ENCODE measurements at regions not wholly inside any gene's neighbourhood (a gene's known extent, or its start where the extent isn't known, plus 50 kb on each side); places are given as distances from the start of the nearest gene placed in this dataset.

DNA sequence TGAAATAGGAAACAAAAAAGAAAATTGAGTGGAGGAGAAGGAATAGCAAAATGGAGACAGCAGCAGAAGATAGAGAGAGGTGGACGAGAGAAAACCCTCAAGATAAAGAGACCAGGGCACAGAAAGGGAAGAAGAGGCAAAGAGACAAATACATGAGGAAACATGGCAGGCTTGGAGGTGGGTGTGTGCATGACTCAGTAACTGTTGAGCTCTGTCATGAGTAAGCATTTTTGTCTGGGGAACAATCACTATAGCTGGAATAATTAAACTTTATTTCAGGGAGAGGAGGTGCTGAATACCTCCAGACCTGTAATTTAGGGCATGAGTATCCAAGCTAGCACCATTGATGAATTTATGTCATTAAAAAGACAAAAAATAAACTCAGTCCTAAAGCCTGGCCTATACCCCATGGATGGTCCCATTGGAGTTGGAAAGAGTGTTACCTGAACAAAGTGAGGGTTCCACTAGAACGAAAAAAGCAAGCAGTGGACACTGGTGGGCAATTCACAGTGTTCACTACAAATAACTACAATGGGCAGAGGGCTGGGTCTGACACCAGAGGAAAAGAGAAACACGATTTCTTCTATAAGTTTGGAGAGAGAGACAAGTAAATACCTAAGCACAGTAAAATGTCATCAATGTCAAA is 145.5 kb downstream of the ADCYAP1 start:
- Histone ChIP-seq H3K4me2 (ENCODE audit: low read length) (no peak overlapping the region), H2AFZ (ENCODE audit: low read depth, low read length) (no peak overlapping the region), H3K4me3 (ENCODE audit: low read length) (no peak overlapping the region), H3K9ac (ENCODE audit: low read length) (no peak overlapping the region), H4K20me1 (ENCODE audit: insufficient read depth, low read length) (no peaks in the 10 kb centered on the region), H3K79me2 (ENCODE audit: low read length) (no peaks in the 10 kb centered on the region), H3K27me3 (ENCODE audit: low read depth, low read length) (no peaks in the 10 kb centered on the region), H3K27ac (ENCODE audit: low read length) (no peak overlapping the region), H3K36me3 (replicated peaks; ENCODE audit: low read depth, low read length) (no peaks in the 10 kb centered on the region), H3K4me1 (ENCODE audit: low read length) (no peaks in the 10 kb centered on the region), H3K9me3 (ENCODE audit: insufficient read depth, low read length) (no peaks in the 10 kb centered on the region)
- TF ChIP-seq EZH2phosphoT487 (IDR thresholded peaks at IDR 0.05; ENCODE audit: low read depth): no peak
- TF ChIP-seq, protein P1, sequence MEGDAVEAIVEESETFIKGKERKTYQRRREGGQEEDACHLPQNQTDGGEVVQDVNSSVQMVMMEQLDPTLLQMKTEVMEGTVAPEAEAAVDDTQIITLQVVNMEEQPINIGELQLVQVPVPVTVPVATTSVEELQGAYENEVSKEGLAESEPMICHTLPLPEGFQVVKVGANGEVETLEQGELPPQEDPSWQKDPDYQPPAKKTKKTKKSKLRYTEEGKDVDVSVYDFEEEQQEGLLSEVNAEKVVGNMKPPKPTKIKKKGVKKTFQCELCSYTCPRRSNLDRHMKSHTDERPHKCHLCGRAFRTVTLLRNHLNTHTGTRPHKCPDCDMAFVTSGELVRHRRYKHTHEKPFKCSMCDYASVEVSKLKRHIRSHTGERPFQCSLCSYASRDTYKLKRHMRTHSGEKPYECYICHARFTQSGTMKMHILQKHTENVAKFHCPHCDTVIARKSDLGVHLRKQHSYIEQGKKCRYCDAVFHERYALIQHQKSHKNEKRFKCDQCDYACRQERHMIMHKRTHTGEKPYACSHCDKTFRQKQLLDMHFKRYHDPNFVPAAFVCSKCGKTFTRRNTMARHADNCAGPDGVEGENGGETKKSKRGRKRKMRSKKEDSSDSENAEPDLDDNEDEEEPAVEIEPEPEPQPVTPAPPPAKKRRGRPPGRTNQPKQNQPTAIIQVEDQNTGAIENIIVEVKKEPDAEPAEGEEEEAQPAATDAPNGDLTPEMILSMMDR (IDR thresholded peaks at IDR 0.05; ENCODE audit: low read depth, low read length): no peak

DNA sequence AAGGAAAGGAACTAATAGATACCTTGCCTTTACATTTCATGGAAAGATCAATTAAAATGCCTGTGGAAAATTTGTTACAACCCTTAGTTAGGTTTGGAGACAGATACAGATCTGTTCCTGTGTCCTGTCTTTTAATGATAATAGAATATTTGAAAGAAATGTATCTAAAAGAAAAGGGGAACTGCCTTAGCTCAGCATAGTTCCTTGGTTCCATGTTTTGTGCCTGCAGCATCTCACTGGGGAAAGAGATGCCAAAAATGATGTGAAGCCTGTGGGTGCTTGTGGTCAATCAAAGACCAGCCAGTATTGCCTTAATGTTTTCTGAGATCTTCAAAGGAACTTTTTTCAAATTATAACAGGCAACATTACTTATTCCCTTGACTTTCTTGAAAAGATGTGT is 147.6 kb downstream of the ADCYAP1 start:
- H3K27ac ChIP-seq (ENCODE audit: low read length): no peak overlapping the region
- no peak overlapping the region for H3K9ac ChIP-seq (ENCODE audit: low read length)
- H2AFZ ChIP-seq (ENCODE audit: low read depth, low read length): no peak overlapping the region
- H4K20me1 ChIP-seq (ENCODE audit: insufficient read depth, low read length): no peaks in the 10 kb centered on the region
- TF ChIP-seq, protein P1 (IDR thresholded peaks at IDR 0.05; ENCODE audit: low read depth, low read length): no peak
- no peak for TF ChIP-seq EZH2phosphoT487 (IDR thresholded peaks at IDR 0.05; ENCODE audit: low read depth)
- no peaks in the 10 kb centered on the region for H3K27me3 ChIP-seq (ENCODE audit: low read depth, low read length)
- H3K4me3 ChIP-seq (ENCODE audit: low read length): no peak overlapping the region
- no peaks in the 10 kb centered on the region for H3K4me1 ChIP-seq (ENCODE audit: low read length)
- no peak overlapping the region for H3K4me2 ChIP-seq (ENCODE audit: low read length)
- no peaks in the 10 kb centered on the region for H3K36me3 ChIP-seq (replicated peaks; ENCODE audit: low read depth, low read length)
- no peaks in the 10 kb centered on the region for H3K79me2 ChIP-seq (ENCODE audit: low read length)
- no peaks in the 10 kb centered on the region for H3K9me3 ChIP-seq (ENCODE audit: insufficient read depth, low read length)

DNA sequence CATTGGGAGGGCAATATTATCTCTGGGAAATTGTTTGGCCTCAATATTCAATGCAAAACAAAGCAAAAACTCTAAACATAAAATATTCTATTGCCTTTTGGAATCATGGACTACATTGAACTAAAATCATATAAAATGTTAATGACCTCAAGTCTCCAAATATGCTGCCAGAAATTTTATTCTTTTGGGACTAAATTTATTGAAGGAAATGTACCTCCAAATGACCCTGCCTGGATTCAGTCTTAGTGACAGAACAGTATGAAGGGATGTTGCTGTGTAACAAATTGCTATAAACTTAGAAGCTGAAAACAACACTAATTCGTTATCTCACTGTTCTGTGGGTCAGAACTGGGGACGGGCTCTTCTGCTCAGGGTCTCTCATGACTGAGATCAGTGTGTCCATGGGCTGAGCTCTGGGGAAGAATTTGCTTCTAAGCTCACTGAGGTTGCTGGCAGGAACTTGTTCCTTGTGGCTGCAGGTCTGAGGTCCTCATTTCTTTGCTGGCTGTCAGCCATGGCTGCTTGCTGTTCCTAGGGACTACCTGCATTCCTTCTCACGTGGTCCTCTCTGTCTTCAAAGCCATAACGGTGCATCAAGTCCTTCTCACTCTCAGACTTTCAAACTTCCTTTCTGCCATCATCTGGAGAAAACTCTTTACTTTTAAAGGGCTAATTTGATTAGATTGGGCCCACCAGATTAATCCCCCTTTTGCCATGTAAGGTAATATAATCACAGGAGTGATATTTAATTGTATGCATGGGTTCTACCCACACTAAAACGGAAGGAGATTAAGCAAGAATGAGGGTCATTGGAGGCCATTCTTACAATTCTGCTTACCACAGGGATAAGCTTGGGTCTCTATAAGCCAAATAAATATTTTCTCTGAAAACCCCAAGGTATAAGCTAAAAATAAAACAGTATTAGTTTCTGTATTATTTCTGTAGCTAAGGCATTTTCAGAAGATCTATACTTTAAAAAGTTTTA is 149.0 kb downstream of the ADCYAP1 start:
- H3K36me3 ChIP-seq (replicated peaks; ENCODE audit: low read depth, low read length): no peaks in the 10 kb centered on the region
- no peaks in the 10 kb centered on the region for H3K79me2 ChIP-seq (ENCODE audit: low read length)
- no peak overlapping the region for H3K27ac ChIP-seq (ENCODE audit: low read length)
- H3K9me3 ChIP-seq (ENCODE audit: insufficient read depth, low read length): no peaks in the 10 kb centered on the region
- no peak overlapping the region for H3K4me2 ChIP-seq (ENCODE audit: low read length)
- no peak overlapping the region for H3K9ac ChIP-seq (ENCODE audit: low read length)
- H3K4me1 ChIP-seq (ENCODE audit: low read length): no peaks in the 10 kb centered on the region
- no peak overlapping the region for H2AFZ ChIP-seq (ENCODE audit: low read depth, low read length)
- TF ChIP-seq, protein P1 (IDR thresholded peaks at IDR 0.05; ENCODE audit: low read depth, low read length): no peak
- TF ChIP-seq EZH2phosphoT487 (IDR thresholded peaks at IDR 0.05; ENCODE audit: low read depth): no peak
- no peaks in the 10 kb centered on the region for H3K27me3 ChIP-seq (ENCODE audit: low read depth, low read length)
- H3K4me3 ChIP-seq (ENCODE audit: low read length): no peak overlapping the region
- H4K20me1 ChIP-seq (ENCODE audit: insufficient read depth, low read length): no peaks in the 10 kb centered on the region

DNA sequence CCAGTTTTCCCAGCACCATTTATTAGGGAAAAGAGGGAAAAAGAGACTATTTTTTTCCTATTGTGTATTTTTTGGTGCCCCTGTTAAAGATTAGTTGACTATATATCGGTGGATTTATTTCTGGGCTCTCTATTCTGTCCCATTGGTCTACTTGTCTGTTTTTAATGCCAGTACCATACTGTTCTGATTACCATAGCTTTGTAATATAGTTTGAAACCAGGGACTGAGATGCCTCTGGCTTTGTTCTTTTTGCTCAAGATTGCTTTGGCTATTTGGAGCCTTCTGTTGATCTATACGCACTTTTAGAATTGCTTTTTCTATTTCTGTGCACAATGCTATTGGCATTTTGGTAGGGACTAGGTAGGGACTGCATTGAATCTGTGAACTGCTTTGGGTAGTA is 151.7 kb downstream of the ADCYAP1 start:
- Histone ChIP-seq H3K4me3 (ENCODE audit: low read length) (no peak overlapping the region), H3K79me2 (ENCODE audit: low read length) (no peaks in the 10 kb centered on the region), H3K9me3 (ENCODE audit: insufficient read depth, low read length) (no peaks in the 10 kb centered on the region), H3K27me3 (ENCODE audit: low read depth, low read length) (no peaks in the 10 kb centered on the region), H3K27ac (ENCODE audit: low read length) (no peak overlapping the region), H3K4me1 (ENCODE audit: low read length) (no peaks in the 10 kb centered on the region), H3K36me3 (replicated peaks; ENCODE audit: low read depth, low read length) (no peaks in the 10 kb centered on the region), H2AFZ (ENCODE audit: low read depth, low read length) (no peak overlapping the region), H3K4me2 (ENCODE audit: low read length) (no peak overlapping the region), H4K20me1 (ENCODE audit: insufficient read depth, low read length) (no peaks in the 10 kb centered on the region), H3K9ac (ENCODE audit: low read length) (no peak overlapping the region)
- TF ChIP-seq EZH2phosphoT487 (IDR thresholded peaks at IDR 0.05; ENCODE audit: low read depth): no peak
- TF ChIP-seq, protein P1 (IDR thresholded peaks at IDR 0.05; ENCODE audit: low read depth, low read length): no peak

Measured in OCI-LY3 (cell line).